GM18511 (cell line): ENCODE measurements at regions not wholly inside any gene's neighbourhood (a gene's known extent, or its start where the extent isn't known, plus 50 kb on each side); places are given as distances from the start of the nearest gene placed in this dataset.
"Not testable (repeated sequence)": the region's sequence is repeated elsewhere in the genome, so short reads cannot be mapped to it uniquely, and the experiment has no call there.

Source experiments
- ATAC-seq: cut with Tn5 transposase; IDR thresholded peaks from one replicate; pipeline ENCODE4 v1.9.1; 2021; ENCODE audit warnings: mild to moderate bottlenecking, moderate library complexity; ENCODE audit not compliant: unreplicated experiment

GRCh38 chr12:27133022-27133590 lies 50.7 kb upstream of the C12orf71 start:
- no peak for ATAC-seq

DNA sequence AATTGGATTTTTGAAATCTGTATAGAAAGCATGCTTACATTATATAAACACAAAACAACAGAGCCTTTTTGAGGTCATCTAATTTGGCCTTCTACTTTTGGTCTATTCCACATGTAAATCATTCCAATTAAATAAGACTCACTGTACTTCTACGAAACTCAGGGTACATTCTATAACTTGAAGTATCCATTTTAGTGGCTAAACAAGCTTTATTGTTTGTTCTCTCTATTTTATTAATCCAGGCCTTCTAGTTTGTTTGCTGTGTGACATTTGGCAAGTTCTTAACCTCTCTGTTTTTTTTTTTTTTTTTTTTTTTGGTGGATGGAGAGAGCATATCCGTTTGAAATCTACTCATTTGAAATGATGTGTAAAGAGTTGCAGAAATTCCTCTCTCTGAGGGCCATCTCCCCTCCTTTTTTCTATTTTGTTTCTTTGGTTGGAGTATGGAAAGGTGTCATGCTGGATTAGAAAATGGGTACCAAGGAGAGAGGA lies 58.1 kb upstream of the C12orf71 start:
- no peak for ATAC-seq

- ATAC-seq: no peak
These were observed 59.8 kb upstream of the C12orf71 start for GRCh38 chr12:27142101-27142721.

DNA sequence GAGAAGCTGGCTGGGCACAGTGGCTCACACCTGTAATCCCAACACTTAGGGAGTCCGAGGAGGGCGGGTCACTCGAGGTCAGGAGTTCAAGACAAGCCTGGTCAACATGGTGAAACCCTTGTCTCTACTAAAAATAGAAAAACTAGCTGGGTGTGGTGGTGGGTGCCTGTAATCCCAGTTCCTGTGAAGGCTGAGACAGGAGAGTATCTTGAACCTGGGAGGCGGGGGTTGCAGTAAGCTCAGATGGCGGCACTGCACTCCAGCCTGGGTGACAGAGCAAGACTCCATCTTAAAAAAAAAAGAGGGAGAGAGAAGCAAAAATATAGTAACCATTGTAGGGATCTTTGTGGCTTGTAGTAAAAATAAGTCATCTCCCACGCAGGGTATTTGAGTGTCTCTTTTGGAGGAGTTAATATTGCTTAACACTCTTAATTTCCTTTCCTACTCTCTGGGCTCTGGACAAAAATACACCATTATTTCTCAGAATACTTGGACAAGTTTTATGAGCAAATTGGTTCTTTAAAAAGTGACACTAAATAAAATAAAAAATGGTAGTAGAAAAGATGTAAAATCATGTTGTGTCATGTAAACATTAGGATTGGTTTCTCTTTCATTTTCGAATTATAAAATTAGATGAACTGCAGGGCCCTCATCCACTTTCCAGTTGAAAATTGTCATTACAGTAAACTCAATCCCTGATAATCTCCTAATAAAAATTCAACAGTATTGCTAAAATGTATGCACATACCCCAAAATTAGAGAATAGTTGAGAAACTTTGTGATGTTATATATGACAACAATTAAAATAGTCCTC lies 61.1 kb upstream of the C12orf71 start:
- no peak for ATAC-seq

DNA sequence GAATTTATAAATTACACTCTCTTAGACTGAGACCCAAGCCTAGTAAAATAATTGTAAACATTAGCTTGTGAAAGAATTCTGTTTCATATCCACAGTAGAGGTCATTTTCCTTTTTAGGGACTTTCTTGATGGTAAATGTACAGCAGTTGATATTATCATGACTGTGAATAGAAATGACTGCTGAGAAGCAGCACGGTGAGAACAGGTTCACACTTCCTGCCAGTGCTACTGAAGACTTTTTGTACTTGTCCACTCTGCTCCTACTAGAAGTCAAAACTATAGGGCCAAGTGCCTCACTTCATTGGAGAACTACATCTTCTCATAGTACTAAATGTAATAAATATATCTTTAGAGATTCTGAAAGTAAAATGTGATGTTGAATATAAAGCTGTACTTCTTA lies 63.3 kb upstream of the C12orf71 start:
- peak; percentile 72 for ATAC-seq

DNA sequence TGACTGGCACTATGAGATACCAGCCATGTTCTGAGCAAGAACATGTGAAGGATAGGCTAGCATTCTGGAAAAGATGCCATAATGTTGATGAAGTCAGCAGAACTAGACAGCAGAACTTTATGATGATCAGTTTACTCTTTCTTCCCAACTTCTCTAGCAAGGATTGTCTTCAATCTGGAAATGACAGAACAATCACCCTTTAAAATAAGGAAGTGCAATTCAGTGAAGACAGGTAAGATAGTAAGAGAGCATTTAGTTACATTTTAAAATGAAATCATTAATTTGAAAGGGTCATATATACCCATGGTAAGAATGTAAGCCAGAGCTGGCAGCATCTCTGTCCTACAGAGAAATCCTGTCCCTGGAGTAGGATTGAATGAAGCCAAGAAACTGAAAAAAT lies 66.0 kb upstream of the C12orf71 start:
- ATAC-seq: no peak

DNA sequence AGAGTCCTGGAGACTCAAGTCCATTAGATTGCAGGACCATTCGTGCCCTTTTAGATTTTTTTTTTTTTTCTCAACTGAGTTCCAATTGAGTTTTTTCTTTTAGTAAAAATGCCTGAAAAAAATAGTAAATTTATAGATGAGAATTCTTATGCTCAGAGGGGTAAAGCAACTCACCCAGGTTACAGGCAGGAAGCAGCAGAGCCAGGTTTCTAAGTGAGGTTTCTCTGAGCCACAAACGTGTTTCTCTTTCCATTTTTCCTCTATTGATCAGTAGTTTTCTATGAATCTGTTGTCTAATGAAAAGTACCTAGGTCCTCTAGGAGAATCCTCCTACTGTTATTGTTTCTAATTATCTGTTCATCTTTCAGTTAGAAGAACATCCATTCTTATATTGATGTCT lies 66.4 kb upstream of the C12orf71 start:
- no peak for ATAC-seq

DNA sequence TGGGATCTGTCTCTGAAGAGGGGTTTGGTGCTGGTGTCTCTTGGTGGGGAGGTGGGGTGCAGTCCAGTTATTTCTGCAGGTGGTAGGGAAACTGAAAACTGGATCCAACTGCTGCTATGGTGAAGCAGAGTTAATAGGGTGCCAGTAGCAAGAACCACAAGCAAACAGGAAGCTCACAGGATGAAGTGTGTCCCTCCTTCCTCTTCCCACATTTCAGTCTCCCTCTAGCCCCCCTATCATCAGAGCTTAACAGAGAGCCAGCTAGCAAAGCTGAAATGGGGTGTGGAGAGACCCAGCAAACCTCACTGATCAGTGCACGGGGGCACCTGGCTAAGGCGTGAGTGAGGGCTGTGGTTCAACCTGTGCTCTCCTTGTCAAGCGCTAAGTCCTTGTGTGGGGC lies 69.1 kb upstream of the C12orf71 start:
- no peak for ATAC-seq

GRCh38 chr12:27158297-27158696 lies 75.9 kb upstream of the C12orf71 start:
- ATAC-seq: no peak

- no peak for ATAC-seq
These were observed 79.3 kb upstream of the C12orf71 start for GRCh38 chr12:27161458-27162228.

DNA sequence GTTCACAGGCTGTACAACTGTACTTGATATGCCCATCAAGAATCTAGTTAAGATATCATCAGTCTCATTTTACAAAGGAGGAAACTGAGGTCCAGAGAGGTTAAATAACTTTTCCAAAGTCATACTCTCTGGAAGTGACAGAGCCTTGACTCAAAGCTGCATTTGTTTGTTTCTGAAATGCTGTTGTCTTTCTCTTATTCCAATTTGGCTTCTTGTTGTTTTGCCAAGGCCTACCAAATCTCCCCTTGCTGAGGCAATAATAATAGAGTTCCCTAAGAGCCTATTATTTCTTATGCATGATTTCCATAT lies 79.8 kb upstream of the C12orf71 start:
- ATAC-seq: no peak

GRCh38 chr12:27163048-27163715 lies 80.8 kb upstream of the C12orf71 start:
- ATAC-seq: no peak

- no peak for ATAC-seq
These were observed 80.2 kb upstream of the STK38L start for GRCh38 chr12:27163894-27164293.

DNA sequence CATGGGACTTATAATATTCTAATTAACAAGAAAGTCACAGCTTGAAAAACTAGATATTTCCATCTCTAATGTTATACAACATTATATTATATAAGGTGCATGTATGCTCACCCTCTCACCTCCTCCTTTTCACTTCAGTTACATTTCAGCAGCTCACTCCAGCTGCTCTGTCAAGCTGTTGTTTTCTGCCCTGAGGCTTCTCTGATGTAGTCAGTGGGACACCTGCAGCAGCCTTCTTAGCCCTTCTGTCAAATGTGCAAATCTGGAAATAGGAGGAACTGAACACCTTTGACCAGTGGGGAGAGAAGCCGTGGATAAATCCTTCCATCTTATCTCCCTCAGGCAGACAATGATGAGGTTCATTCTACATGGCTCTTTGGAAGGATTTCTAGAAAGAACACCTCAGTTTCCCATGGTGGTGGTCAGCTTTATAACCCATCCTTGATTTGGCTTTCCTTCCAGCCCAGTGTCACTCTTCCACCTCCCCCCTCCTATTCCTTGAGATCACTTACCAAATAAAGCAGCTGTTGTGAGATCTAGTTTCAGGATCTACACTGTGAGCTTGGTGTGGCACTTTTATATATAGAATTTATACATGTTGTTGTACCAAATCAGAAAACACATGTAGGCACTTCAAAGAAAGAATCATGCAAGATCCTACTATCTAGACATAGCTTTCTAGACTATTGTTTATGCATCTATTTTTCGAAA lies 79.6 kb upstream of the STK38L start:
- ATAC-seq: no peak

DNA sequence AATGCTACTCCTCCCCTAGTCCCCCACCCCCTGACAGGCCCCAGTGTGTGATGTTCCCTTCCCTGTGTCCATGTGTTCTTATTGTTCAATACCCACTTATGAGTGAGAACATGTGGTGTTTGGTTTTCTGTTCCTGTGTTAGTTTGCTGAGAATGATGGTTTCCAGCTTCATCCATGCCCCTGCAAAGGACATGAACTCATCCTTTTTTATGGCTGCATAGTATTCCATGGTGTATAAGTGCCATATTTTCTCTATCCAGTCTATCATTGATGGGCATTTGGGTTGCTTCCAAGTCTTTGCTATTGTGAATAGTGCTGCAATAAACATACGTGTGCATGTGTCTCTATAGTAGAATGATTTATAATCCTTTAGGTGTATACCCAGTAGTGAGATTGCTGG lies 78.1 kb upstream of the STK38L start:
- ATAC-seq: not testable (repeated sequence)

DNA sequence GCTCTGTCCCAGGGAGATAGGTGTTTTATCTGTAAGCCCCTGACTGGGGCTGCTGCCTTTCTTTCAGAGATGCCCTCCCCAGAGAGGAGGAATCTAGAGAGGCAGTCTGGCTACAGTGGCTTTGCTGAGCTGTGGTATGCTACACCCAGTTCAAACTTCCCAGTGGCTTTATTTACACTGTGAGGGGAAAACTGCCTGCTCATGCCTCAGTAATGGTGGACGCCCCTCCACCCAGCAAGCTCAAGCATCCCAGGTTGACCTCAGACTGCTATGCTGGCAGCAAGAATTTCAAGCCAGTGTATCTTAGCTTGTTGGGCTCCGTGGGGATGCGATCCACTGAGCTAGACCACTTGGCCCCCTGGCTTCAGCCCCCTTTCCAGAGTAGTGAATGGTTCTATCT lies 72.6 kb upstream of the STK38L start:
- ATAC-seq: not testable (repeated sequence)

GRCh38 chr12:27176765-27177164 lies 67.3 kb upstream of the STK38L start:
- ATAC-seq: no peak

- ATAC-seq: no peak
These were observed 66.4 kb upstream of the STK38L start for GRCh38 chr12:27177706-27178105.

DNA sequence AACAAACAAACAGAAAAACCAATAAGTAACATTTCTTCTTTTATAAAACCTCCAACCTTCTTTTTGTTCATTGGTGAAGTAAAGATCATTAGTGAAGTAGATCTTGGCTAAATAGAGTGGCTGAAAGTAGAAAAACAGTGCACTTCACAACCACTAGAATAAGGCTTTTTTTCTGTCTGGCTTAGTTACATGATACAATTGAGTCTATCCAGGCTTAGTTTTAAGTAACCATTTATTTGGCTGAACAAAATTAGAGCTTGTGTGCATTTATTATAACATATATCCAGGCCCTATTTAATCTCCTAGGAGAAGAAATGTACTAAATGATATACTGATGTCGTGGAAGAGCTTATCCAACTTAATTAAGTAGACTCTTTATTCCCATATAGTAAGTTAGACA lies 65.8 kb upstream of the STK38L start:
- no peak for ATAC-seq

DNA sequence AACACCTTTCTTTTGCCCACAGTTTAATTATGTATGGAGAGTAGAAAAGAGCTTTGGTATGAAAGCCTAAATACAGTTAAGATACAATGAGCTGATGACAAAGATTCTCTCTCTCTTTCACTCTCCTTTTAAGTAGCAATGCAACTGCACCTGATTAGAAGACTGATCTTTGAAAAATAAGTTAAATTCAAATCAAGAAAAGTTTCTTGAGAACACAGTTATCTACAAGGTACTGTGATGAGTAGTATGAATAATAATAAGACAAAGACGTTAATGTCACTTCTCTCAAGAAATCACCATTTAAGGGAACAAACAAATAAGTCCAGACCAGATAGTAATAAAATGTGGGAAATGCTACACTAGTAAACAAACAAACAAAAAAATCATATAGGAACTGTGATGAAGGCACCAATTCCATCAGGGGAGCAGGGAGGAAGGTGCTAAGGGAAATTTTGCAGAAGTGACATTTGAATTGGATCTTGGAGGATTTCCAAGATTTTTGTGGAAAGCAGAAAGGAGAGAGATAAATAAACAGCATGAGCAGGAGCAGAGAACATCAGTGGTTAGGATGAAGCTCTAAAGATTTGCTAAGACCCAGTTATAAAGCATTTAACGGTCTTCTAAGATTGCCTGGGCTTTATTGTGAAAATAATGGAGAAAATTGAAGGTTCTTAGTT lies 65.2 kb upstream of the STK38L start:
- ATAC-seq: no peak
